ENCODE measurements at regions not wholly inside any gene's neighbourhood (a gene's known extent, or its start where the extent isn't known, plus 50 kb on each side); places are given as distances from the start of the nearest gene placed in this dataset.

GRCh38 chr2:19543663-19544383, 185.4 kb upstream of the OSR1 start:
- Histone ChIP-seq H3K27ac (no peak overlapping the region), H3K27me3 (ENCODE audit: low read depth) (no peaks in the 10 kb centered on the region), H3K4me3 (no peak overlapping the region), H3K9me3 (no peaks in the 10 kb centered on the region), H3K36me3 (no peaks in the 10 kb centered on the region), H3K4me1 (no peaks in the 10 kb centered on the region)
- no peak for DNase-seq
- ATAC-seq = no peak
- intact Hi-C loops (cut with DNase I) = no loop called here
- TF ChIP-seq CTCF (IDR thresholded peaks at IDR 0.05) = no peak

GRCh38 chr2:19542796-19543662, 184.6 kb upstream of the OSR1 start:
- no peaks in the 10 kb centered on the region for H3K36me3 ChIP-seq
- ATAC-seq (no peak), DNase-seq (no peak)
- no peaks in the 10 kb centered on the region for H3K4me1 ChIP-seq
- no peak overlapping the region for H3K27ac ChIP-seq
- no peaks in the 10 kb centered on the region for H3K27me3 ChIP-seq (ENCODE audit: low read depth)
- no peak overlapping the region for H3K4me3 ChIP-seq
- intact Hi-C loops (cut with DNase I) = no loop called here
- H3K9me3 ChIP-seq = no peaks in the 10 kb centered on the region
- no peak for TF ChIP-seq CTCF (IDR thresholded peaks at IDR 0.05)

DNA sequence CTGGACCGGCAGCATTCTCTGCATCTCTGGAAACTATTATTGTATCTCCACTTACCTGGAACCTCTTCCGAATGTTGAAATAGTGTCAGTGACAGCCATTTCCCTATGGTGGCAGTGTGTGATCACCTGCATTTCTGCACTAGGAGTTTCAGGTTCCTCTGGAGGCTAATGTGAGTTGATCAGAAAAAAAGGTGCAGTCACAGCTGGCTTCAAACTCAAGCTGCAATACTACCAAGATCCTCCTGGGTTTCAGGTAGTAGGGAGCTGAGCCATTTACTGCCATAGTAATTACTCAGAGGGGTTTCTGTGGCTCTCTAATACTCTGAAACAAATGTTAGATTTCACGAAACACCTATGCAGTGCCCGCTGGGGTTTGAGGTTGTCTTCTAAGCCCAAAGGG, 183.5 kb upstream of the OSR1 start:
- no peaks in the 10 kb centered on the region for H3K27me3 ChIP-seq (ENCODE audit: low read depth)
- no peak overlapping the region for H3K27ac ChIP-seq
- ATAC-seq = no peak
- intact Hi-C loops (cut with DNase I) = no loop called here
- H3K4me1 ChIP-seq = no peaks in the 10 kb centered on the region
- DNase-seq = no peak
- H3K9me3 ChIP-seq = no peaks in the 10 kb centered on the region
- no peaks in the 10 kb centered on the region for H3K36me3 ChIP-seq
- no peak for TF ChIP-seq CTCF (IDR thresholded peaks at IDR 0.05)
- H3K4me3 ChIP-seq = no peak overlapping the region

DNA sequence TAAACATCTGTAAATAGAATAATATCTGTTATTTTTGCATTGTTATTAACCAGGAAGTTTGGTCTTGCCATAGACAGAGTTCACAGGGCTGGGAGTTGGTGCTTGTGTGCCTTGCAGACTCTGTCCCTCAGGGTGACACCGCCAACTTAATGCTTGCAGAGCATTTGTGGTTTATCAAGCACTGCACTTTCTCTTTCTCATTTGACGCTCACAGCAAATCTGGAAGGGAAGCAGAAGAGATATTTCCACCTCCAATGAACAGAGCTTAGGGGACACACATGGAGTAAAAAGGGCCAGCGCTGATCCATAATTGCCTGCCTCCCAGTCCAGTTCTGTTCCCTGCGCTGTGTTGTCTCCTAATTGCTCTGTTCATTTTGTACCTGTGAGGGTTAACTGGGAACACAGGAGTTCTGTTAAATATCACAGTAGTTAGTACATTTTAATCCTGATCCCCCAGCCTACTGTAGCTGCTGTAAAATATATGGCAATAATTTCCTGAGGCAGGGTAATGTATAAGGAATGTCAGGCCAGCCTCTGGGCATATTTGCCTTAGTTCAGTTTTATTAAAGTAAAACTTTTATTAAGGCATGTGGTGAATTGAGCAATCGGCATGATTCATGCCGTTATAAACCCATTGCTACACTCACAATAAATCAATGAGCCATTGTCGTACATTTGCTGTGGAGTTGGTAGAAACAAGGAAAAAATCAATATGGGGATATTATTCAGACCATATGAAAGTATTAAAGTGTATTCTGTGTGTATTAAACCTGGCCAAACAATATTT, 182.5 kb upstream of the OSR1 start:
- intact Hi-C loops (cut with DNase I) = no loop called here
- no peak overlapping the region for H3K4me3 ChIP-seq
- H3K36me3 ChIP-seq = no peaks in the 10 kb centered on the region
- no peaks in the 10 kb centered on the region for H3K9me3 ChIP-seq
- DNase-seq (no peak), ATAC-seq (no peak)
- H3K27me3 ChIP-seq (ENCODE audit: low read depth) = no peaks in the 10 kb centered on the region
- no peaks in the 10 kb centered on the region for H3K4me1 ChIP-seq
- H3K27ac ChIP-seq = no peak overlapping the region
- no peak for TF ChIP-seq CTCF (IDR thresholded peaks at IDR 0.05)

DNA sequence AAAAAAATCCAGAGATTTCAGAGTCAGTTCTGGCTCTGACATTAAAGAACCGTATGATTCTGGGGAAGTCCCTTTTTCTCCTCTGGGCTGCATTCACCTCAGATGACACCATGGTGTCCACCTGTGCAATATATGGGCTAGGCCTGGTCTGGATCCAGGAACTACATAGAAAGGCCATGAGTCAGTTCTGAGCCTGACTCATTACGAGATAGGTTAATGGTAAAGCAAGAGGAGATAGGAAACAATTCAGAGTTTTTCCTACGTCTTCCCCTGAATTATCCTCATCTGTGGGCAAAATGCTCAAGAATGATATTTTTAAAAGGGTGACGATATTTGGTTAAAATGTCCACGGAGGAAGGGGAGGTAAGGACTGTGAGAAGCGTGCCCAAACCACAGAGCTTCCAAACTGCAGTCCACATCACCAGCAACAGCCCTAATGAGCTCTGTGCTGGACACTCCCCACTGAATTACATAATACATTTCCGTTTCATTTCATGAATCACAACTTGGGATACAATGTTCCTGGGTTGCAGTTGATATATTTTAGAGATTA, 180.1 kb upstream of the OSR1 start:
- intact Hi-C loops (cut with DNase I) = no loop called here
- peak; percentile 41 to 59 for ATAC-seq
- Histone ChIP-seq H3K36me3 (no peaks in the 10 kb centered on the region), H3K27ac (no peak overlapping the region), H3K4me3 (no peak overlapping the region), H3K4me1 (no peaks in the 10 kb centered on the region), H3K9me3 (no peaks in the 10 kb centered on the region), H3K27me3 (ENCODE audit: low read depth) (no peaks in the 10 kb centered on the region)
- DNase-seq = no peak
- TF ChIP-seq CTCF (IDR thresholded peaks at IDR 0.05) = no peak
